ENCODE measurements at regions not wholly inside any gene's neighbourhood (a gene's known extent, or its start where the extent isn't known, plus 50 kb on each side); places are given as distances from the start of the nearest gene placed in this dataset.

DNA sequence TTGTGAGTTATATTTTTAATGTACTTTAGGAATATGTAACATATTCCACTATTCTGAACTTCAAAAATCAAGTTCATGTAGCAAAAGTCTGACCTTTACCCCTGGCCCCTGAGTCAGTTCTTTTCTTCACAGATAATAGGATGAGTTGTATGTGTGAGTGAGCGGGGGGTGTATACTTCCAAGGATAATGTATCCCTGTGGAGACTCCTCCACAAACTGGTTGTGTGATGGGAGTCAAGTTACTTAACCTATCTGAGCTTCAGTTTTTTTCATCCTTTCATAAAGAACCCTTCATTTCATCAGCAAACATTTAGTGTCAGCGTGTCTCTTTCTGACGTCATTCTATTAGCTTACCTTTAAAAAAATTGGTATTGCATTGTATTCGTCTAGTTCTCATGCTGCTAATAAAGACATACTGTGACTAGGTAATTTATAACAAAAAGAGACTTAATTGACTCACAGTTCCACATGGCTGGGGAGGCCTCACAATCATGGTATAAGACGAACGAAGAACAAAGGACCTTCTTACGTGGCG is 288.1 kb upstream of the GPC6 start:
- no peak overlapping the region for H3K4me3 ChIP-seq (ENCODE audit: insufficient read depth, low read depth, low read length)
- no peak for DNase-seq

GRCh38 chr13:92941167-92941566 is 285.4 kb upstream of the GPC6 start:
- Histone ChIP-seq H3K27me3 (ENCODE audit: control insufficient read depth, insufficient read depth, low read length) (no peaks in the 10 kb centered on the region), H3K36me3 (replicated peaks; ENCODE audit: control insufficient read depth, insufficient read depth, low read length) (no peaks in the 10 kb centered on the region), H3K4me3 (ENCODE audit: insufficient read depth, low read depth, low read length) (no peak overlapping the region)
- no peak for DNase-seq

More for the DNA sequence above, 288.1 kb upstream of the GPC6 start:
- H3K36me3 ChIP-seq (replicated peaks; ENCODE audit: control insufficient read depth, insufficient read depth, low read length), result no peaks in the 10 kb centered on the region
- no peaks in the 10 kb centered on the region for H3K27me3 ChIP-seq (ENCODE audit: control insufficient read depth, insufficient read depth, low read length)

DNA sequence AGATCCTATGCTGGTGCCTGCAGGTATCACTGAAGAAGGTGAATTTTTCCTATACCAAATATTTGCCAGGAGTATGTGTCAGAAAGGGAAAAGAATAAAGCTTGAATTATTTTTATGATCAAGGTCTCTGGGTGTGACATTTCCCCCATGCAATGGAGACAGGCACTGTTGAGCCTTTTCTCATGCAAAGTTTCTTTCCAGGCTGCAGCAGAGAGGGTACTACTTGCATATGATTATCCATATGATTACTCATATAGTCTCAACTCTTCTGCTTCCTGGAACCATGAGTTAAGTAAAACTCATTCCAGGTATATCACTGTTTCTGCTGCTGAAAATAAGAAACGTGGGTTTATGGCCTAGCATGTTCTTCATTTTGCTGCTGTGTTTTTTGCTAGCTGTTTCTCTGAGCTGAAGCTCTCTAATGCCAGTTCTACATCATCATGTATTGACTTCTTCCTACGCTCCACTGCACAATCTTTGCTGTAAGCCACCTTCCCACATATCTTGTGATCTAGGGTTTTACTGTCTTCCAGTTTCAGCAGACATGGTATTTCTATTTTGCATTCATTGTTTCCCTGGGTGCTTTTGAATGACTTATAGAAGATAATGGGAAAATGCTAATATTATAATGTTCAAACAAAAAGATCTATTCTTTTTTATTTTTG is 278.7 kb upstream of the GPC6 start:
- H3K36me3 ChIP-seq (replicated peaks; ENCODE audit: control insufficient read depth, insufficient read depth, low read length), result no peaks in the 10 kb centered on the region
- H3K4me3 ChIP-seq (ENCODE audit: insufficient read depth, low read depth, low read length), result no peak overlapping the region
- H3K27me3 ChIP-seq (ENCODE audit: control insufficient read depth, insufficient read depth, low read length), result no peaks in the 10 kb centered on the region
- DNase-seq, result peak; percentile 6

DNA sequence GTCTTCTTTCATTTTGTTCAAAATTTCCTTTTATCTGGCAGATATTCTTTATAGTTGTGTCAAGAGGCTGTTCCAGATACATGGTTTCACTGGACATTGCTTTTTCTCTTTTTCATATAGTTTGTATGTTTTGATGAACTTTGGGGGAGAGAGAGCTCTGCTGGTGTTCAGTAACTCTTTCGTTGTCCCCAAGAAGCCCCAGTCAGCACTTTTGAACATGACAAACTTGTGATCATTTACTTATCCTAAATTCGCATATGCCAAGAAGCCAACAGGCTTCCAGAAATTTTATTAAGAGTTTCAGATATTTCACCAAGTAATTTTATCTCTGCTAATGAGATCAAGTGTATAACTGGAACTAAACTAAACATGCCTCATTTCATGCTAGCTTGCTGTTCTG is 275.8 kb upstream of the GPC6 start:
- DNase-seq, result no peak
- Histone ChIP-seq H3K36me3 (replicated peaks; ENCODE audit: control insufficient read depth, insufficient read depth, low read length) (no peaks in the 10 kb centered on the region), H3K4me3 (ENCODE audit: insufficient read depth, low read depth, low read length) (no peak overlapping the region), H3K27me3 (ENCODE audit: control insufficient read depth, insufficient read depth, low read length) (no peaks in the 10 kb centered on the region)

- H3K27me3 ChIP-seq (ENCODE audit: control insufficient read depth, insufficient read depth, low read length), result no peaks in the 10 kb centered on the region
- DNase-seq, result no peak
These were observed 275.2 kb upstream of the GPC6 start for GRCh38 chr13:92951273-92951890.

DNA sequence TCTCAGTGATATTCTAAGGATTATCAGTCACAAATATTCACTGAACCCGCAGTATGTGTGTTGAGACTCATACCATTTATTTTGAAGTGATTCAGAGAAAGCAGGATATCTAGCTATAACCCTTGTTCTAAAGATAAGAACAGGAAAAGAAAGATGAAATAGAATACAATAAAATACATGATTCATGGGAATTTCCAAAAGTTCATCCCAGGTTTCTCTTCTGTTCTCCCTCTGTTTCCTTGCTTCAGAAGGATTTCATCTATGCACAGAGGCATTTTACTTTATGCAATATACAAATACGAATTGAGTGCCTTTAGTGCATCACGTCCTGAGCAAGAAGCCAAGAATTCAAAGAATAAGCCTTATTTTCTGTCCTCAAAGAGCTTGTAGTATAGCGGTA is 274.4 kb upstream of the GPC6 start:
- no peaks in the 10 kb centered on the region for H3K36me3 ChIP-seq (replicated peaks; ENCODE audit: control insufficient read depth, insufficient read depth, low read length)
- no peak overlapping the region for H3K4me3 ChIP-seq (ENCODE audit: insufficient read depth, low read depth, low read length)
- no peak for DNase-seq
- no peaks in the 10 kb centered on the region for H3K27me3 ChIP-seq (ENCODE audit: control insufficient read depth, insufficient read depth, low read length)

More at GRCh38 chr13:92951273-92951890, 275.2 kb upstream of the GPC6 start:
- Histone ChIP-seq H3K36me3 (replicated peaks; ENCODE audit: control insufficient read depth, insufficient read depth, low read length) (no peaks in the 10 kb centered on the region), H3K4me3 (ENCODE audit: insufficient read depth, low read depth, low read length) (no peak overlapping the region)

- no peak for DNase-seq
- no peaks in the 10 kb centered on the region for H3K36me3 ChIP-seq (replicated peaks; ENCODE audit: control insufficient read depth, insufficient read depth, low read length)
- H3K4me3 ChIP-seq (ENCODE audit: insufficient read depth, low read depth, low read length), result no peak overlapping the region
- H3K27me3 ChIP-seq (ENCODE audit: control insufficient read depth, insufficient read depth, low read length), result no peaks in the 10 kb centered on the region
These were observed 271.9 kb upstream of the GPC6 start for GRCh38 chr13:92954746-92955145.

- no peaks in the 10 kb centered on the region for H3K36me3 ChIP-seq (replicated peaks; ENCODE audit: control insufficient read depth, insufficient read depth, low read length)
- DNase-seq, result no peak
- H3K27me3 ChIP-seq (ENCODE audit: control insufficient read depth, insufficient read depth, low read length), result no peaks in the 10 kb centered on the region
- H3K4me3 ChIP-seq (ENCODE audit: insufficient read depth, low read depth, low read length), result no peak overlapping the region
These were observed 266.8 kb upstream of the GPC6 start for GRCh38 chr13:92959790-92960189.

- Histone ChIP-seq H3K27me3 (ENCODE audit: control insufficient read depth, insufficient read depth, low read length) (no peaks in the 10 kb centered on the region), H3K36me3 (replicated peaks; ENCODE audit: control insufficient read depth, insufficient read depth, low read length) (no peaks in the 10 kb centered on the region), H3K4me3 (ENCODE audit: insufficient read depth, low read depth, low read length) (no peak overlapping the region)
- no peak for DNase-seq
These were observed 263.6 kb upstream of the GPC6 start for GRCh38 chr13:92963029-92963428.

GRCh38 chr13:92966341-92966740 is 260.3 kb upstream of the GPC6 start:
- Histone ChIP-seq H3K36me3 (replicated peaks; ENCODE audit: control insufficient read depth, insufficient read depth, low read length) (no peaks in the 10 kb centered on the region), H3K4me3 (ENCODE audit: insufficient read depth, low read depth, low read length) (no peak overlapping the region), H3K27me3 (ENCODE audit: control insufficient read depth, insufficient read depth, low read length) (no peaks in the 10 kb centered on the region)
- DNase-seq, result no peak

DNA sequence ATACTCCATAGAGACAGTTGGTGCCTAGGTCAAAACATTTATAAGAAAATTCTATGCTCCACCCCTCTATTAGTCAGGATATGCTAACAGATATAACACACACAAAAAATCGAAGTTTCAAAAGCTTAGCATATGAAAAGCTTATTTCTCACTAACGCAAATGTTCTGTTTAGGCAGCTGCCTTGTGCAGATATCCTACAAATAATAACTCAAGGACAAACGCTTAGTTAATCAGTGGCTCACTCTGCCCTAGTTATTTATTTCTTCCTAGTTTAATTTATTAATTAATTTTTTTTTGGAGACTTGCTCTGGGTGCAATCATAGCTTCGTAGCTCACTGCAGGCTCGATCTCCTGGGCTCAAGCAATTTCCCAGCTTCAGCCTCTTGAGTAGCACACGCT is 259.7 kb upstream of the GPC6 start:
- DNase-seq, result no peak
- no peaks in the 10 kb centered on the region for H3K36me3 ChIP-seq (replicated peaks; ENCODE audit: control insufficient read depth, insufficient read depth, low read length)
- no peaks in the 10 kb centered on the region for H3K27me3 ChIP-seq (ENCODE audit: control insufficient read depth, insufficient read depth, low read length)
- H3K4me3 ChIP-seq (ENCODE audit: insufficient read depth, low read depth, low read length), result no peak overlapping the region

- DNase-seq, result no peak
- Histone ChIP-seq H3K36me3 (replicated peaks; ENCODE audit: control insufficient read depth, insufficient read depth, low read length) (no peaks in the 10 kb centered on the region), H3K4me3 (ENCODE audit: insufficient read depth, low read depth, low read length) (no peak overlapping the region), H3K27me3 (ENCODE audit: control insufficient read depth, insufficient read depth, low read length) (no peaks in the 10 kb centered on the region)
These were observed 258.7 kb upstream of the GPC6 start for GRCh38 chr13:92967923-92968322.

GRCh38 chr13:92972751-92973150 is 253.9 kb upstream of the GPC6 start:
- DNase-seq, result no peak
- no peaks in the 10 kb centered on the region for H3K27me3 ChIP-seq (ENCODE audit: control insufficient read depth, insufficient read depth, low read length)
- no peak overlapping the region for H3K4me3 ChIP-seq (ENCODE audit: insufficient read depth, low read depth, low read length)
- no peaks in the 10 kb centered on the region for H3K36me3 ChIP-seq (replicated peaks; ENCODE audit: control insufficient read depth, insufficient read depth, low read length)

- H3K27me3 ChIP-seq (ENCODE audit: control insufficient read depth, insufficient read depth, low read length), result no peaks in the 10 kb centered on the region
These were observed 251.6 kb upstream of the GPC6 start for GRCh38 chr13:92974905-92975429.

DNA sequence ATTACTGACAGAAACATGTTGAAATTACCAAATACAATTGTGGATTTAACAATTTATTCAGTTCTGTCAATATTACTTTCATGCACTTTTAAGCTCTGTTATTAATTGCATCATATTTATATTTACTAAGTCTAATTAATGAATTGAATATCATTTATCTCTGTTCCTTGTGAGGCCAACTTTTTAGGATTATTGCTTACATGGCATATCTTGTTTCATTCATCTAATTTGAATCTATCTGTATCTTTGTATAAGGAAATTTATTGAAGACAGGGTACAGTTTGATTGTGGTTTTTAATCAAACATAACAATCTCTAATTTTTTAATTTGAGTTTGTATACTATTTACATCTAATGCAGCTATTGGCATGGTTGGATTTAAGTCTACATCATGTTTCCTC is 249.9 kb upstream of the GPC6 start:
- Histone ChIP-seq H3K36me3 (replicated peaks; ENCODE audit: control insufficient read depth, insufficient read depth, low read length) (no peaks in the 10 kb centered on the region), H3K27me3 (ENCODE audit: control insufficient read depth, insufficient read depth, low read length) (no peaks in the 10 kb centered on the region), H3K4me3 (ENCODE audit: insufficient read depth, low read depth, low read length) (no peak overlapping the region)
- no peak for DNase-seq

More at GRCh38 chr13:92974905-92975429, 251.6 kb upstream of the GPC6 start:
- no peaks in the 10 kb centered on the region for H3K36me3 ChIP-seq (replicated peaks; ENCODE audit: control insufficient read depth, insufficient read depth, low read length)
- H3K4me3 ChIP-seq (ENCODE audit: insufficient read depth, low read depth, low read length), result no peak overlapping the region
- DNase-seq, result no peak
